IPS DF 6.9 (cell line): ENCODE measurements at regions not wholly inside any gene's neighbourhood (a gene's known extent, or its start where the extent isn't known, plus 50 kb on each side); places are given as distances from the start of the nearest gene placed in this dataset.

ENCODE experiments used
- DNase-seq: peaks from one replicate; pipeline ENCODE4 v3.0.0-alpha.2; 2013; ENCODE audit warnings: low read depth, low spot score
- H3K27ac ChIP-seq: one replicate; pipeline ENCODE4 v1.5.1; 2013; ENCODE audit warnings: low read length, control low read depth
- H3K27me3 ChIP-seq: 2 replicates; pipeline ENCODE4 v1.6.1; 2013; ENCODE audit warnings: mild to moderate bottlenecking, low read length; ENCODE audit not compliant: control insufficient read depth, insufficient read depth
- H3K36me3 ChIP-seq: 2 replicates; pipeline ENCODE4 v1.6.1; 2013; ENCODE audit warnings: low read length; ENCODE audit not compliant: control insufficient read depth, insufficient read depth
- H3K4me1 ChIP-seq: 2 replicates; pipeline ENCODE4 v1.6.1; 2013; ENCODE audit warnings: low read length; ENCODE audit not compliant: control insufficient read depth, insufficient read depth
- H3K4me3 ChIP-seq: 2 replicates; pipeline ENCODE4 v1.5.1; 2013; ENCODE audit warnings: mild to moderate bottlenecking, low read length
- H3K9me3 ChIP-seq: 2 replicates; pipeline ENCODE4 v1.6.1; 2013; ENCODE audit warnings: low read length, inconsistent platforms; ENCODE audit not compliant: control insufficient read depth, insufficient read depth
- WGBS: extraction: QIAGEN DNeasy Blood & Tissue Kit; methylation state at CpG from one replicate; pipeline ENCODE4 v1.1.7; 2013; ENCODE audit warnings: mixed read lengths, missing lambda C conversion rate; ENCODE audit not compliant: insufficient read length, insufficient coverage; 5-methylcytosine and 5-hydroxymethylcytosine counted together

GRCh38 chr13:69142101-69142500 is 965.5 kb upstream of the ATXN8OS start:
- Histone ChIP-seq H3K9me3 (no peaks in the 10 kb centered on the region), H3K27ac (no peak overlapping the region), H3K36me3 (no peaks in the 10 kb centered on the region), H3K27me3 (no peaks in the 10 kb centered on the region), H3K4me3 (no peak overlapping the region), H3K4me1 (no peaks in the 10 kb centered on the region)
- no CpG with 5 or more reads among the region's 3 CpGs for WGBS
- DNase-seq = no peak

GRCh38 chr13:69124996-69125395 is 982.6 kb upstream of the ATXN8OS start:
- no peaks in the 10 kb centered on the region for H3K27me3 ChIP-seq
- no peak overlapping the region for H3K27ac ChIP-seq
- no peaks in the 10 kb centered on the region for H3K9me3 ChIP-seq
- H3K4me3 ChIP-seq = no peak overlapping the region
- DNase-seq = no peak
- no peaks in the 10 kb centered on the region for H3K36me3 ChIP-seq
- WGBS = no CpG with 5 or more reads among the region's 2 CpGs
- H3K4me1 ChIP-seq = no peaks in the 10 kb centered on the region

GRCh38 chr13:69109891-69110525 is 997.6 kb upstream of the ATXN8OS start:
- H3K36me3 ChIP-seq = no peaks in the 10 kb centered on the region
- DNase-seq = no peak
- H3K4me3 ChIP-seq = no peak overlapping the region
- H3K4me1 ChIP-seq = no peaks in the 10 kb centered on the region
- H3K27me3 ChIP-seq = no peaks in the 10 kb centered on the region
- H3K9me3 ChIP-seq = no peaks in the 10 kb centered on the region
- WGBS = no CpG with 5 or more reads among the region's 3 CpGs
- no peak overlapping the region for H3K27ac ChIP-seq

- H3K4me1 ChIP-seq = no peaks in the 10 kb centered on the region
- no peak for DNase-seq
- no peaks in the 10 kb centered on the region for H3K36me3 ChIP-seq
- H3K27me3 ChIP-seq = no peaks in the 10 kb centered on the region
- no peak overlapping the region for H3K4me3 ChIP-seq
- no peaks in the 10 kb centered on the region for H3K9me3 ChIP-seq
- H3K27ac ChIP-seq = no peak overlapping the region
Measured at GRCh38 chr13:69108486-69108885, 999.1 kb upstream of the ATXN8OS start.

- no peak overlapping the region for H3K4me3 ChIP-seq
- H3K9me3 ChIP-seq = no peaks in the 10 kb centered on the region
- H3K36me3 ChIP-seq = no peaks in the 10 kb centered on the region
- H3K27ac ChIP-seq = no peak overlapping the region
- no peaks in the 10 kb centered on the region for H3K4me1 ChIP-seq
- no peak for DNase-seq
- no peaks in the 10 kb centered on the region for H3K27me3 ChIP-seq
Measured at GRCh38 chr13:69107436-69107835, 1000.2 kb upstream of the ATXN8OS start.

GRCh38 chr13:69101841-69102240 is 1005.8 kb upstream of the ATXN8OS start:
- Histone ChIP-seq H3K27ac (no peak overlapping the region), H3K4me3 (no peak overlapping the region), H3K36me3 (no peaks in the 10 kb centered on the region), H3K9me3 (no peaks in the 10 kb centered on the region), H3K4me1 (no peaks in the 10 kb centered on the region), H3K27me3 (no peaks in the 10 kb centered on the region)
- no CpG with 5 or more reads among the region's 1 CpG for WGBS
- no peak for DNase-seq

- H3K4me1 ChIP-seq = no peaks in the 10 kb centered on the region
- no peaks in the 10 kb centered on the region for H3K36me3 ChIP-seq
- no peaks in the 10 kb centered on the region for H3K9me3 ChIP-seq
- WGBS = no CpG with 5 or more reads among the region's 1 CpG
- H3K4me3 ChIP-seq = no peak overlapping the region
- no peaks in the 10 kb centered on the region for H3K27me3 ChIP-seq
- no peak for DNase-seq
- H3K27ac ChIP-seq = no peak overlapping the region
Measured at GRCh38 chr13:69094485-69094884, 1013.1 kb upstream of the ATXN8OS start.

- H3K27ac ChIP-seq = no peak overlapping the region
- H3K27me3 ChIP-seq = no peaks in the 10 kb centered on the region
- H3K4me1 ChIP-seq = no peaks in the 10 kb centered on the region
- no peak overlapping the region for H3K4me3 ChIP-seq
- WGBS = no CpG with 5 or more reads among the region's 6 CpGs
- no peaks in the 10 kb centered on the region for H3K36me3 ChIP-seq
- H3K9me3 ChIP-seq = no peaks in the 10 kb centered on the region
- DNase-seq = peak; percentile 33
Measured at GRCh38 chr13:69092615-69093322, 1014.9 kb upstream of the ATXN8OS start.

GRCh38 chr13:69077267-69077666 is 1030.4 kb upstream of the ATXN8OS start:
- H3K27me3 ChIP-seq = no peaks in the 10 kb centered on the region
- H3K9me3 ChIP-seq = no peaks in the 10 kb centered on the region
- no peaks in the 10 kb centered on the region for H3K36me3 ChIP-seq
- DNase-seq = no peak
- no peak overlapping the region for H3K4me3 ChIP-seq
- WGBS = no CpG with 5 or more reads among the region's 1 CpG
- H3K27ac ChIP-seq = no peak overlapping the region
- no peaks in the 10 kb centered on the region for H3K4me1 ChIP-seq

- Histone ChIP-seq H3K27ac (no peak overlapping the region), H3K4me3 (no peak overlapping the region), H3K4me1 (no peaks in the 10 kb centered on the region), H3K36me3 (no peaks in the 10 kb centered on the region), H3K9me3 (no peaks in the 10 kb centered on the region), H3K27me3 (no peaks in the 10 kb centered on the region)
- no CpG with 5 or more reads among the region's 1 CpG for WGBS
- DNase-seq = no peak
Measured at GRCh38 chr13:69069554-69070133, 1038.0 kb upstream of the ATXN8OS start.

- Histone ChIP-seq H3K9me3 (no peaks in the 10 kb centered on the region; the same call in 1 of the 2 replicates), H3K27ac (no peak overlapping the region), H3K4me3 (no peak overlapping the region), H3K27me3 (0 out of 2 replicates have a peak, but pooled peaks cover 2% of the 10 kb centered on the region), H3K4me1 (no peaks in the 10 kb centered on the region), H3K36me3 (no peaks in the 10 kb centered on the region)
- no CpG with 5 or more reads among the region's 1 CpG for WGBS
- no peak for DNase-seq
Measured at GRCh38 chr13:69050696-69051095, 1056.9 kb upstream of the ATXN8OS start.
